Esophagus squamous epithelium (tissue), 5 donors: ENCODE measurements at regions not wholly inside any gene's neighbourhood (a gene's known extent, or its start where the extent isn't known, plus 50 kb on each side); places are given as distances from the start of the nearest gene placed in this dataset.

Experiments used
- DNase-seq: peaks from one replicate; lab custom pipeline; 2025; lab: John Stamatoyannopoulos, UW
- H3K27ac ChIP-seq, 4 donors: fragments of 200-600 bp; sonication (generic); one replicate each; pipeline ENCODE4 v1.5.1; 2016 to 2019; ENCODE audit warnings: mild to moderate bottlenecking in 1 of 4
- H3K27me3 ChIP-seq, 4 donors: fragments of 200-600 bp; sonication (generic); 1 replicate in 3 of 4; 2 replicates in 1 of 4; pipeline versions ENCODE4 v1.5.1 to v1.6.0; 2017 to 2021; ENCODE audit warnings: antibody characterized with exemption in 1 of 4
- H3K36me3 ChIP-seq, 3 donors: fragments of 200-600 bp; sonication (generic); one replicate each; pipeline ENCODE4 v1.5.1; 2016 to 2019
- H3K4me1 ChIP-seq, 3 donors: fragments of 200-600 bp; sonication (generic); one replicate each; pipeline ENCODE4 v1.5.1; 2017 to 2019
- H3K4me3 ChIP-seq, 4 donors: fragments of 200-600 bp; sonication (generic); 1 replicate in 3 of 4; 2 replicates in 1 of 4; pipeline ENCODE4 v1.5.1; 2016 to 2019; ENCODE audit warnings: mild to moderate bottlenecking in 2 of 4, moderate library complexity in 1 of 4
- H3K9me3 ChIP-seq, 3 donors: fragments of 200-600 bp; sonication (generic); one replicate each; pipeline ENCODE4 v1.5.1; 2016 to 2019
- POLR2A ChIP-seq, 4 donors: fragments of 450-650 bp; IDR thresholded peaks; one replicate each; pipeline ENCODE4 v1.6.1; 2017; ENCODE audit warnings: antibody characterized with exemption in 4 of 4, mild to moderate bottlenecking in 4 of 4, moderate library complexity in 3 of 4
- WGBS, 2 donors: methylation state at CpG; one replicate each; pipeline ENCODE4 v1.1.5; 2018; 5-methylcytosine and 5-hydroxymethylcytosine counted together
- intact Hi-C: fragments of 100-400 bp; cut with DNase I; formaldehyde crosslinking; loops from one replicate; pipeline ENCODE4 v1.15.0; 2022
- TF ChIP-seq, protein P1 (sequence below), 6 experiments: fragments of 450-650 bp in 4 of 6; fragments of 200-600 bp in 2 of 6; sonication (generic) in 2 of 6; IDR thresholded peaks; one replicate each; pipeline ENCODE4 v1.5.1; 2016 to 2019; ENCODE audit warnings: antibody characterized with exemption in 6 of 6, mild to moderate bottlenecking in 4 of 6, moderate library complexity in 4 of 6
- donor health status: DM: yes; HTN: yes; CAD: no.

DNA sequence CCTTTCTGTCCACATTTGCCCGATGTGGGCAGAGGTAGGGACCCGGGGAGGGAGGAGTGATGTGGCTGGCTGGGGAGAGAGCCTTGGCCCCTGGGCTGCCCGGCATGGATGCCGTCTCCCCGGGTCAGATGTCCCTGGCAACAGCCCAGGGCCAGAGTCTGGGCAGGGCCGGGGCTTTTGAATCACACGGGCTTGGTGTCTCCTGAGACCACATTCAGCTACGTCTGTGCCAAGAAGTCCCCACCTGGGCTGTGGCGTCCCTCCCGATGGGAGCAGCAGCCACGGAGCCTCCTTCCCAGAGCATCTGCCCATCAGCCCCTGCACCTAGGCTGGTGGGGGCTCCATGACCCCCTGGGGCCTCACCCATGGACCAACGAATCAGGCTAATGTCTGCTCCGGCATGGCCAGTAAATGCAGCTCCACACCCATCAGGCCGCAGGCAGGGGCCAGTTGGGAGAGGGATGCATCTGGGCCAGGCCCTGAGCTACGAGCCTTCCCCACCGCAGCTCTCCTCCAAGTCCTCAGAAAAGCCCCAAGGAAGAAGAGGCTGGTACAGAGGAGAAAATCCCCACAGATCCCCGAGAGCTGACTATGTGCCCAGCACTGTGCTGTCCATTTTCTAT lies 109.4 kb downstream of the RFLNA start:
- 62 to 100% methylated on average over 2 to 3 of the region's 17 CpGs for WGBS, 2 donors
- H3K36me3 ChIP-seq: peaks cover 0 to 97% (median 18%) of the 10 kb centered on the region in 3 donors

DNA sequence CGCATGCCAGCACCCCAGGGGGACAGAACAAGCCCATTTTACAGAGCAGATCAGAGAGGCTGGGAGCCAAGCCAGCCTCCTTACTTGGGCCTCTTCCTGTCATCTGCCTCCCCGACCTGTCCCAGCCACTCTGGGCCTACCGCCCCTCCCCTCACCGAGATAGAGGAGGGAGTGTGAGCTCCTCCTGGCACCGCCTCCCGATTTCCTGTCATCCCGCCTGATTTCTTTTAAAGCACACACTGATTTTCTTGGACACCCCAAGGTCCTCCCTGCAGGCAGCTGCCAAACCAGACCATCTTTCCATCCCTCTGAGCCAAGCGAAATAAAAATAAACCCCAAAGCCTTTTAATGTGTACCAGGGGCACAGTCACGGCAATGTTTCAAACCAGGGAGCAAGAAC lies 108.4 kb downstream of the RFLNA start:
- 47 to 50% methylated on average over 6 of the region's 9 CpGs for WGBS, 2 donors
- H3K4me1 ChIP-seq: peaks cover 5 to 55% (median 35%) of the 10 kb centered on the region in 3 donors
- H3K27ac ChIP-seq: peak overlapping the region in 3 of 4 donors; percentile 39 to 57 (median 50)
- intact Hi-C loops: no loop called here
- H3K4me3 ChIP-seq: no peak overlapping the region
- TF ChIP-seq, protein P1, sequence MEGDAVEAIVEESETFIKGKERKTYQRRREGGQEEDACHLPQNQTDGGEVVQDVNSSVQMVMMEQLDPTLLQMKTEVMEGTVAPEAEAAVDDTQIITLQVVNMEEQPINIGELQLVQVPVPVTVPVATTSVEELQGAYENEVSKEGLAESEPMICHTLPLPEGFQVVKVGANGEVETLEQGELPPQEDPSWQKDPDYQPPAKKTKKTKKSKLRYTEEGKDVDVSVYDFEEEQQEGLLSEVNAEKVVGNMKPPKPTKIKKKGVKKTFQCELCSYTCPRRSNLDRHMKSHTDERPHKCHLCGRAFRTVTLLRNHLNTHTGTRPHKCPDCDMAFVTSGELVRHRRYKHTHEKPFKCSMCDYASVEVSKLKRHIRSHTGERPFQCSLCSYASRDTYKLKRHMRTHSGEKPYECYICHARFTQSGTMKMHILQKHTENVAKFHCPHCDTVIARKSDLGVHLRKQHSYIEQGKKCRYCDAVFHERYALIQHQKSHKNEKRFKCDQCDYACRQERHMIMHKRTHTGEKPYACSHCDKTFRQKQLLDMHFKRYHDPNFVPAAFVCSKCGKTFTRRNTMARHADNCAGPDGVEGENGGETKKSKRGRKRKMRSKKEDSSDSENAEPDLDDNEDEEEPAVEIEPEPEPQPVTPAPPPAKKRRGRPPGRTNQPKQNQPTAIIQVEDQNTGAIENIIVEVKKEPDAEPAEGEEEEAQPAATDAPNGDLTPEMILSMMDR (IDR thresholded peaks at IDR 0.05): no peak
- no peak for TF ChIP-seq POLR2A (IDR thresholded peaks at IDR 0.05)
- H3K9me3 ChIP-seq: no peaks in the 10 kb centered on the region
- H3K36me3 ChIP-seq: peaks cover 0 to 97% (median 15%) of the 10 kb centered on the region in 3 donors
- DNase-seq: no peak
- no peaks in the 10 kb centered on the region for H3K27me3 ChIP-seq

More for the DNA sequence above, 109.4 kb downstream of the RFLNA start:
- no peak overlapping the region for H3K4me3 ChIP-seq
- TF ChIP-seq, protein P1 (IDR thresholded peaks at IDR 0.05): no peak
- TF ChIP-seq POLR2A (IDR thresholded peaks at IDR 0.05): no peak
- DNase-seq: no peak
- H3K9me3 ChIP-seq: no peaks in the 10 kb centered on the region
- H3K4me1 ChIP-seq: peaks cover 4 to 45% (median 26%) of the 10 kb centered on the region in 3 donors
- peak overlapping the region in 3 of 4 donors; percentile 39 to 57 (median 50) for H3K27ac ChIP-seq
- intact Hi-C loops: no loop called here
- no peaks in the 10 kb centered on the region for H3K27me3 ChIP-seq

DNA sequence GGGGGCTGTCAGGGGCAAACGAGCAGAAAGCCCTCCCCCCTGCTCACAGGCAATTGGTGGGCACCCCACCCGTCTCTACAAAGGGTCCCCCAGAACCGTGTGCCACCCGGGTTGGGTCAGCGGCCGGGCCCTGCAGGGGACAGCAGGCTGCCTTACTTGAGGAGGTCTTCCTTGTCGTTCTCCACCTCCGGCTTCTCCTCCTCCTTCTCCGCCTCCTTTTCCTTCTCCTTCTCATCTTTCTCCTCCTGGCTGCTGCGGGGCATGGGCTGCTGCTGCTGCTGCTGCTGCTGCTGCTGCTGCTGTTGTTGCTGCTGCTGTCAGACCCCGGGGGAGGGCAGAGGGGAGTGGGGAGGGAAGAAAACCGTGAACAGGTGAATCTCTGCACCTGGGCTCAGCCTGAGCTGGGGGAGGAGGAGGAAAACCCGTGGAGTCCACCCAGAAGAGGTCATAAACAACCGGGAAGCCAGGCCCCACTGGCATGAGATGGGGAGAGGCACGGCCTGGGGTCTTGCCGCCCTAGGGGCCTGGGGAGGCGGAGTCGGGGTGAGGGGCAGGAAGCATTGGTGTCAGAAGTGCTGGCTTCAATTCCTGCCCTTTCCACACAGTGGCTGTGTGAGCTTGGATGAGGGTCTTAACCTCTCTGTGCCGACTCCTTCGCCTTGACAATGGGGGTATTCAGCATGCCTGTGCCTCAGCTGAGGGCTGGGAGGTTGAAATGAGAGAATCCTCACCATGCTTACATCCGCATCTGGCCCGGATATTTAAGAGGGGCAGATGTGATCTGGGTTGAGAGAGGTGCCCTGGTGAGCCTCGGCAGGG lies 107.6 kb downstream of the RFLNA start:
- TF ChIP-seq, protein P1 (IDR thresholded peaks at IDR 0.05): no peak
- no peak for TF ChIP-seq POLR2A (IDR thresholded peaks at IDR 0.05)
- DNase-seq: no peak
- H3K36me3 ChIP-seq: peaks cover 0 to 97% (median 15%) of the 10 kb centered on the region in 3 donors
- WGBS, 2 donors: 76 to 88% methylated on average over 12 to 13 of the region's 23 CpGs
- intact Hi-C loops: no loop called here
- H3K4me3 ChIP-seq: no peak overlapping the region
- no peaks in the 10 kb centered on the region for H3K27me3 ChIP-seq
- peaks cover 5 to 63% (median 40%) of the 10 kb centered on the region in 3 donors for H3K4me1 ChIP-seq
- no peaks in the 10 kb centered on the region for H3K9me3 ChIP-seq
- peak overlapping the region in 3 of 4 donors; percentile 39 to 57 (median 50) for H3K27ac ChIP-seq

DNA sequence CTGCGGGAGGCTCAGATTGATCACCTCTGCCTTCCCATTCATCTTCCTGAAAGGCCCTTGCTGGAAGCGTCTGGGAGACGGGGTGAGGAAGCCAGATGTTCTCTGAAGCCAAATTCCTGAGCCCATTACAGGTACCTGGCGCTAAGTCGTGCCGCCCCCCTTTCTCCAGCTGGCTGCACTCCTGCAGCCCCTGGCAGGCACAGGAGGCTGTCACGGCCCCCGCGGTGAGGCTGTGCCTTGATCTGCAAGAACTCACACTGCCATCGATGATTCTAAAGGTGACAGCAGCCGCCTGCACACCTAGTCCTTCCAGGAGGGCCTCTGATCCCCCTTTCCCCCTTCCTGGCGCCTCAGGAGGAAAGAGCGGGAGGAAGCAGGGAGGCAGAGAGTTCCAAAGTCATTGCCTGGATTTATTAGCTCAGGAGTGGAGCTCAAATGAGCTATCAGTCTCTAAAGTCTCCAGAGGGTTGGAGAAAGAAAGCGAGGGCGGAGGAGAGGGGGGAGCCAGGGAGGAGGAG lies 106.9 kb downstream of the RFLNA start:
- no peaks in the 10 kb centered on the region for H3K27me3 ChIP-seq
- intact Hi-C loops: no loop called here
- peaks cover 0 to 97% (median 10%) of the 10 kb centered on the region in 3 donors for H3K36me3 ChIP-seq
- H3K9me3 ChIP-seq: no peaks in the 10 kb centered on the region
- WGBS, 2 donors: 85 to 100% methylated on average over 1 to 4 of the region's 15 CpGs
- DNase-seq: no peak
- TF ChIP-seq POLR2A (IDR thresholded peaks at IDR 0.05): no peak
- TF ChIP-seq, protein P1 (IDR thresholded peaks at IDR 0.05): no peak
- no peak overlapping the region for H3K4me3 ChIP-seq
- H3K27ac ChIP-seq: peak overlapping the region in 1 of 4 donors; percentile 13
- peaks cover 5 to 70% (median 43%) of the 10 kb centered on the region in 3 donors for H3K4me1 ChIP-seq
